ENCODE measurements at regions not wholly inside any gene's neighbourhood (a gene's known extent, or its start where the extent isn't known, plus 50 kb on each side); places are given as distances from the start of the nearest gene placed in this dataset.

DNA sequence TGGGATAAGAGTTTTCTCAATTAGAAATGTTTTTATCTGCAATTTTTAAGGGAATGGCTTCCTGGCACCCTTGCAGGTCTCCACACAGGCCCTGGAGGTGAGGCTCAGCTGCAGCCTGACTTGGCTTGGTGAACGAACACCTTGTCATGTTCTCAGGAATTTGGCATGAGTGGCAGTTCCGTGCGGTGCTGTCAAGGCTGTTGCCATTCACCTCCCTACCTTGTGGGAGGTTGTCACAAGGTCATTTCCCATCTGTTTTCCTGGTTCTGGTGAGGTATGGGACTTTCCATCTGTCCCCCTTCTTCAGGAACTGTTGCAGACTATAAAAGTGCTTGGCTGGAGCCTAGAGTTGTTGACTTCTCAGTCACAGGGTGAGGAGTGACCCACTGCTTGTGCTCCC is 82.9 kb downstream of the ELOVL4 start:
- DNase-seq: no peak

DNA sequence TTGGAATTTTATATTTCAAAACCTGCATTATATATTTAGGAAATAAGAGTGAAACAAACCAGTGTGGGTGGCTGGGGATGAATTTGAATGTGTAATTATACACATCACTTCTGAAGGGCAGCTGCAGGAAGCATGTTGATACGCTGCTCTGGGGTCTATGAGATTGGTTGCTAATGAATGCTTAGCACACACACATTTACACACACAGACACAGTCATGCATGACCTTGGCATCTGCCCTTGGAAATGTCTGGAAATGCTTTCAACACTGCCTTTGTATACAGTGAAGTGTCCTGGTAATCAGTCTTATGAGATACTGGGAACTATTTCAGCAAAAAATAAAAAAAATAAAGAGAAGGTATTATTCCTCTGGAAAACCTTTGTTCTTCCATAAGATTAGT is 83.4 kb downstream of the ELOVL4 start:
- DNase-seq: no peak

DNA sequence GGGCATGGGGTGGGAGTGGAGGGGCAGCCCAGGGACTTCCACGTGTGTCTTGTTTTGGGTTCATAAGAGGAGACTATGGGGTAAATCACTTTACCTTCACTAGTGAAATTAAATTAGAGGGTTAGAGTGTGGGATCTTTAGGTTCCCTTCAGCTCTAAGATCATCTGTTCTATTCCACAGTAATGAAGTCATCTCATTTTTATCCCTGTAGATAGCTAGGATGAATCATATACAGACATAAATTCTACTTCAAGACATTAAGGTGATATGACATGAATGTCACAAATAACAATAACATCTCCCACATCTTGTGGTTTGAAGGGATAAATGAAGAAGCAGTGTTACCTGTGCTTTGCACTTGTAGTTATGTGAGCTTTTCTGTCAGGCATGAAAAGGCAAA is 83.8 kb downstream of the ELOVL4 start:
- DNase-seq: no peak

DNA sequence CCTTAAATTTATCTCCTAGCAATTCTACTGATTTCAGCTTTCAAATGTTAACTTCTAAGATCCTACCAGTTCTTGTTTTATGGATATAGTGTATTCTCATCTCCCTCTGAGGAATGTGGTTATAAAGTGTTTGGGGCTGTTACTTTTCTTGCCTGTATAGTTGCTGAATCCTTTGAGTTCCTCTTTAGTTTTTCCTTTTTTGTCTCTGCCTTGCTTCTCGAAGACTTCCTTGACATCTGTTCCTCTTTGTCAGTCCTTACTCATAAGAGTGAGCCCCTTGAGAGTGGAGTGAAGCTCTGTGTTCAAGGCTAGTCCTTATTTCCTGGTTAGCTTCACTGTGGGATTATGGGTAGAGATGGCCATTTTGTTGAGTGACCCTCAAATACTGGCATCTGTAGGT is 84.6 kb downstream of the ELOVL4 start:
- DNase-seq: no peak

DNA sequence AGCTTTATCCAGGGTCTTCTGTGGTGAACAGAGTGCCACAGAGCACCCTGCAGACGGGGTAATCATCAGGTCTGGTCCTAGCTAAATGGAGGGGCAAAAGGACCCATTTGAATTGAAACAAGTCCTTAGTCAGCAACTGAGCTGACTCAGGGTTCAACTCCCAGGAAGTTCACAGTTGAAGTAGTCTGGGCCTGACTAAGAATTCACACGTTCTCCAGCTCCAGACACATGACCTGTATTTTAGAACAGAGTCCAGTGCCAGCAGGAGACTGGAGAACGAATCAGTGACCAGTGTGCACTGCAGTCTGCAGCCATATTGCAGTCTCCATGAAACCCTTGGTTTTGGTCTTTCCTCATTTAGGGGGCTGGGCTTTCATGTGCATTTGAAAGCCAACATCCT is 85.2 kb downstream of the ELOVL4 start:
- no peak for DNase-seq

DNA sequence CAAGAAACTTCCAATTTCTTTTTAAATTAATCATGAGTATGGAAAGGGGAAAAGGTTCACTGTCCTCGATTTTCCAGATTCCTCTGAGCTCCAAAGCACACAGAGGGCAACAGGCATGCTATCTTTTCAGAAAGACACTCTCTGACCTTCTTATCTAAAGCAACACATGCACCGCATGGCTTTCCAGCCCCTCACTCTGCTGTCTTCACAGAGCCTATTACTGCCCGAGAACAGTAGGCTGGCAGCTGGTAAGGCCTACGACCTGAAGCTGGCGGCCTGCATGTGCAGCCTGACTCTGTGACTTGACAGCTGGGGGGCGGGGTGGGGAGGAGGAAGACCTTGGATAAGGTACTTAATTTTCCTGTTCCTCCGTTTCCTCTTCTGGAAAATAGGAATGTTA is 86.3 kb downstream of the ELOVL4 start:
- DNase-seq: no peak

DNA sequence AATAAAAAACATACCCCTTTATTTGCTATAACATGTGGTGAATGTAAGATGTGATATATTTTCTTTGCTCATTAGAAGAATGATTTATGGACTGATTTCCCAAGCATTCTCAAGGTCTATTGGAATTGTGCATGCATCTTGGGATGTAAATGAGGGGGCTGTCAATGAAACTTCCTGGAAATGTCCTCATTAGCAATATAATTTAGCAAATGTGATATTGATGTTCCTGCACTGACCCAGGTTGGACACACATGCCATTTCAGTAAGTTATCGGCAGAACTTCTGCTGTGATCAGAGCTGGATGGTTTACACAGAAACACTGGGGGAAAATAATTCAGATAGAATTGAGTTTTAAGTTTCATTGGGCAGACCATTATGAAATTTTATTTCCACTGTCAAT is 99.9 kb downstream of the ELOVL4 start:
- no peak for DNase-seq

DNA sequence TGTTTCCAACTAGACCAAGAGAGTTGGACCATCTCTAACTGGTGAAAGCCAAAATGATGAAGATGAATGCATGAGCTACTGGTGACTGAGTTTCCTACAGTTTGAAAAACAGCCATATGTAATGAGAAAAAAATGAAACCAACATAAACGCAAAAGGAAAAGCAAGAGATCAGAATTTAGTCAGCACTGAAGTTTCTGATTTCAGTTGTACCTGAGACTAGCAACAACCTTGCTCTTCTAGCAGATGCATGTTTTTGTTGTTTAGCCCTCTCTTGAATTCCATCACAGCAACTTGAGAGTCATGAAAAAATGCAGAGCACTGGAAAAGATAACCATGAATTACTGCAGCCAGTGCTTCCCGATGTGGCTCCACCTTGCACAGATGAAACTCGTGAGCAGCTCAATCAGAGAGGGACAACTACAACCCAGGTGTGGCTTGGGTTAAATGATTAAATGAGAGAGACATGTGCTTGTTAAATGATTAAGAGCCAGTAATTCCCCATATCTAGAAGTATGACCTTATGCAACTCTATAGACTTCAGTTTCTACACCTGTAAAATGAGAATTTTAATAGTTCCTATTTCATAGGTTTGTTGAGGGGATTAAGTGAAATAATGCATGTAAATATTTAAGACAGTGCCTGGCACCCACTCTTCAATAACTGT is 104.8 kb downstream of the ELOVL4 start:
- DNase-seq: no peak

DNA sequence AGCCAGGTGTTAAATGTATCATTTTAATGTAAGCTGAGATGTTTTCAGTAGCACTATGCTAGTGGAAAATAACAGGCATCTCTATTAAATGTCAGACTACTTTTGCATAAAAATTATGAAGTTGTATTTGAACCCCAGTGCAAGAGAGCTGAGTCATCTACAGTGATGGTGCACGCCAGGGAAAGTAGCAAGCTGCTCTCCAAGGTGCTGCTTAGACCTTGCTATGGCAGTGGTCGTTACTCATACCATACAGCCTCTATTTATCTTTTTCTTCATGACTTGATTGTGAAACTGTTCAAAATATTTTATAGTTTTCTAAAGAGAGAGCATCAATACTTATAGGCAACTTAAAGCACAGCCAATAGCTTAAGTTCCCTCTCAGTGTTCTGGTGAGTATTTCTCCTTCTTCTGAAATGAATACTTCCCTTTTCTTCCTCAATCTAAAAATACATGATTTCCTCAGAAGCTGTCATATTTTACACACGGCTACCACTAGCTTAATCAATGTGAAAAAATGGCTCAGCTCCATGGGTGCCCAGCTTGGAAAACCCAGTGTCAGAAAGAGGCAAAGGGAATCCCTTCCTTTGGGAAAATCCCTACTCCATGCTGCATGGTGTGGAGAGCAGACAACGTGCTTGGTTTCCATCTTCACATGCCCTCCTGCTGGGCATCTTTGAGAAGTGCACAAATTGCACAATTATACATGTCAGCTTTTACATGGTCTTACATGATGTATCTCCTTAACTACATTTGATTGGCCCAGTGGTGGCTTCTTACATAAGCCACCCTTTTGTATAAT is 105.6 kb downstream of the ELOVL4 start:
- peak; percentile 5 for DNase-seq

DNA sequence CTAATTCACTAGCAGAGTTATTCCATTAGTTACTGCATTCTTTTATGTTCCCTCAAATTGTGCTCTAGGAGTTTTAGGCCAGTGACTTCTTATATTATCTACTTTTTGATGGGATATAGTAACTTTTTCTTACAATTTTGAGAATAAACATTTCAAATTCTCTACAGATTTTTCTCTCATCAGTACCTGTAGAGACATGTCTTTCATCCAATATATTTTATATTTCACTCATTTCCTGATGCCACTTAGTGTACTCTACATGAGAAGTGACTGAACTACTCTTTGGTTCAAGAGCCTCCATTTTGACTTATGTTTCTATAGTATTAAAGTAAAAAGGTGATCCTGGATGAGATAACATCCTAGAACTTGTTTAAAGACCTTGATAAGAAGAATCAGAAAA is 108.5 kb downstream of the ELOVL4 start:
- DNase-seq: no peak

DNA sequence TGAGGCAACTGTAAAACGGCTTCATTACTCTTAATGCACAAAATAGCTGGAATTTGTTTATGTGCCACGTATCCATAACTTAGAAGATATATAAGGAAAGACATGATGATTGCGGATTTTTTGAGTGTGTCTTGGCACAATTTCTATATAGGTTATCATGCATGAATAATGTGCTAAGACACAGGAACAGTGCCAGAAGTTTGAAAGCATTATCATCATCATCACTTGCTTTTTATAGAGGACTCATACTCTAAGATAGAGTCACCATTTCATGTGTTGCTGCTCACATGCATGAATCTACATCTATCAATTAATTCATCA is 113.4 kb downstream of the ELOVL4 start:
- DNase-seq: peak; percentile 37

DNA sequence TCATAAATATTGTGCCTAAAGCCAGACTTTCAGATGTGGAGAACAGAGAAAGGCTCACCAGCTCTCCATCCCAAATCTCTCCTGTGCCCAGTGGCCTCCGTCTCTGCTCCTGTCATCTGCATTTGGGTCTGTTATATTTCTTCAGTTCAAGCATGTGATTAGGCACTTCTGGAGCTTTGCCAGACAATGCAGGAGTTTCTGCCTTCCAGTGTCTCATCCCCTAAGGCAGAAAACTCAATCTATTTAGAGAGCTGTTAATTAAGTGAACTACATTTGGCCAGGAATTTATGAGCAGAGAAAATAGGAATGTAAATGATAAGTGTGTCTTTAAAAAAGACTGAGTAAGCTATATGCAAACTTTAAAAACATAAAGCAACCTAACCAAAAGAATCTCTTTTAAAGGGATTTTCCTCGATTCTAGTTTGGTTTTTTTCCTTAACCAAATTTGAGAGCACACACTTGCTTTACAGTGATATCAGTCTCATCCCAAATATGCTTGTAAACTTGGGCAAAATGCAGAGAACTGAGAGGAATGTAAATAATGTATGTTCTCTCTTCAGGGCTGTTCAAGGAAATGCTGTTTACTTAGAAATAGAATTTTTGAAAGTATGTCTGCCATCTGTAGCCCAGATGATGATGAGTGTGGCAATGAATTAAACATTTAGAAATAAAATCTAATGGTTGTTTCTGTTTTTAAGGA is 113.9 kb downstream of the ELOVL4 start:
- peak; percentile 42 for DNase-seq

DNA sequence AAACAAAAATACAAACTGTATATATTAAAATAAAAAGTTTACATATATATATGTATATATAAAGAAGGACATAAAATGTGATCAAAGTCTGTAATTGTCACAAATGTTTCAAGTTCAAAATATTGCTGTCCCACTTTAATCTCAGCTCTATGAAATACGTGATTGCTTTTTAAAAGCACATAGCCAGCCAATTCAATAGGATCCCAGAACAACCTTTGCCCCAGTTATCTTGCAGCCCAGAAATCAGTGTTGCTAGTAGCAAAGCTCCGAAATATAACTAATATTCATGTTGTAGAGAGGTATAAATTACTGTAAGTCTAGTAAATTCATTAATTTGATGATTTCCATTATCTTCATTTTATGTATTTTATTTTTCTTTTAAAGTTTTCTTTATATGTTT is 114.6 kb downstream of the ELOVL4 start:
- no peak for DNase-seq

DNA sequence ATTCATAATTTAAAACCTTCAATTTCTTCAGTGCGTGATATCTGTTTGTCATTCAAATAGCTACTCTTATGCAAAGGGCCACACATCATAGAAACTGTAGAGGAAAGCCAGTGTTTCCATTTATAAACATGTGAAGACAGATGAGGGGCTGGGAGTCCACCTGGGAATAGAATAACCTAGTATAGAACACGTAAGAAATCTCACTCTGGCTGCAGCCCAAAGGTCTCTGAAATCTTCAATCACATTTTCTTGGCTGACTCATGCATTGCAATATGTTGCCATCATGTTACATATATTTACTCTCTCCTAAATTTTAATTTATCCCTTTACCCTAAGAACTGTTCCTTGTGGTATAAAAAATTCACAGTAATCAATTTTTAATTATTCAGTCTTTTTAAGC is 123.2 kb downstream of the ELOVL4 start:
- DNase-seq: peak; percentile 20

DNA sequence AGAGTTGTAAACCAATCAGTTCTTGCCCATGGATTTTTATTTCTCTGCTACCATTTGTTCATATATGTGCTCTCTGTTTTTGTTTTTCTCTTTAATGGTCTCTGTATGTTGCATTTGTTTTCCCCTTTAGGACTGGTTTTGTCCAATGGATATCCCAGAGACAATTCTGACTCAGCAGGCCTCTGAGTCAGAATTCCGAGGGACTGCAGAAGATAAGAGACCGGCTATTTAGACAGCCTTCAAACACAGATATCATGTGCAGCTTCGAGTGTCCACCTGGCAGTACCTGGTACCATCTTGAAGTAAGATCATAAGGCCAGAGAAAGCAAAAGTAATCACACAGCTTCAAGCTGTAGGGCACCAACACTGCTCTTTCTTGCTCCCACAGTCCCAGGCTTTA is 125.5 kb downstream of the ELOVL4 start:
- DNase-seq: no peak

DNA sequence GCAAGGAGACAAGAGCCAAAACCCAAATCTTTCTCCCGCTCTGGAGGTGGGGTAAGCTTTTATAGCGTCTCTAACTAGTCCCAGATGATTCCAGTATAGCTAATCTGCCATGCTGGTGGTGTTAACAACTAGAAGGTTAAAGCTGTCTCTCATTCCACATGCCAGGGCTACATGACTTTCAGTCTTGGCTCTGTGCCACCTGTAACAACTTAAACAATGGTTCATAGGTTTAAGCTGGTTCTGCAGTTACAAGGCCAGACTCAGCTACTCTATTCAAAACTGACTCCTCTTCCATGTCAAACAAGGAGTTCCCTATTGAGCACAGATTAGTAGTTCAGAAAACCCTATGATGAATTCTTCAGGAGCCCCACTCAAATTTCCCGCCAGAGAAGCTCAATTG is 128.9 kb downstream of the ELOVL4 start:
- peak; percentile 14 for DNase-seq

DNA sequence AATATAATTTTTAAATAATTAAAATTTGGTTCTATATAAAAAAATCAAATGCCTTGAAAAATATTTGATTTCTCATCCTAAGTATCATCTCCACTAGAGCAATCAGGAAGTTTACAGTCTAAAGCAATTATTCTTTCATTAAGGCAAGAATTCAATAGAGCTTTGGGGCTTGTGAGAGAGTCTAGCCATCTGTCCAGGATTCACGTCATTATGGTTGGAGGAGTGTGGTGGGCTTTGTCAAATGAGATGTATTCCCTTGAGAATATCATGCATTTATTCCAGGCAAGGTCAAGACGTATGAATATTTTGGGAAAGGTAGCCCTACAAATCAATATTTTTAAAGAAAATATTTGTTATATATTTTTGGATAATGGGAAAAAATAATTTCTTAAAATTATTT is 132.4 kb downstream of the ELOVL4 start:
- no peak for DNase-seq

DNA sequence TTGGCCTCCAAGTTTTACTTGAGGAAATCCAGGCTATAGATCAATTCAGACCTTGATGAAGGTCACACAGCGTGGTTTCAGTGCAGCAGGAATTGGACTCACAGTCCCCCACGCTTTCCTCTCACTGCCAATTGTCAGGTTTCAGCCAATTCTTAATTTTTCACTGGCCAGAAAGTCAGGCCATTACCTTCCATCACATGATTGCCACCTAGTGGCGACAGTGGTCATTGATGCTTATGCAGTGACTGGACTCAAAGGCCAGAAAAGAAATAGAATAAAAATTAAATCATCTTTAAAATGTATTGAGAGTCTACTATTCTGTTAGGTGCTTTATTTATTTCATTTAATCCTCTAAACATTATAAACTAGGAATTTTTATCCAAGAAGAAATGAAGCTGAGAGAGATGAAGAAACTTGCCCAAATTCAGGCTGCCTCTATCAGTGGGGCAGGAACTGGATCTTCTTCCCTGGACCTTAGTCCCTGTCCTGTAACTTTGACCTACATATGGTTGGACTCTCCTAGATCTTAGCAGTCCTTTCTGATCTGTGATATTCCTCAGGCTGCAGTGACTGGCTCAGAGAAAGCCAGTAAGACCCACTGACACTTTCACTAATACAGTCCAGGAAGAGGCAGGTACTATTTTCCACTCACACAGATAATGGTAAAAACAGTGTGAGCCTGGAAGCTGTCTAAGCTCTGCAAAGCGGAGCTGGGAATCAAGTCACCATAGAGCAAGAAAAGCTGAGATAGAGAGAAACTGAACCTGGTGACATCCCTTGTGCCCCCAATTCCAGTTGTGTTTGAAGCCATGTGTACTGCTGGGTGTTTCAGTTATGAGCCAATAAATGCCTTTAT is 133.3 kb downstream of the ELOVL4 start:
- peak; percentile 67 for DNase-seq

DNA sequence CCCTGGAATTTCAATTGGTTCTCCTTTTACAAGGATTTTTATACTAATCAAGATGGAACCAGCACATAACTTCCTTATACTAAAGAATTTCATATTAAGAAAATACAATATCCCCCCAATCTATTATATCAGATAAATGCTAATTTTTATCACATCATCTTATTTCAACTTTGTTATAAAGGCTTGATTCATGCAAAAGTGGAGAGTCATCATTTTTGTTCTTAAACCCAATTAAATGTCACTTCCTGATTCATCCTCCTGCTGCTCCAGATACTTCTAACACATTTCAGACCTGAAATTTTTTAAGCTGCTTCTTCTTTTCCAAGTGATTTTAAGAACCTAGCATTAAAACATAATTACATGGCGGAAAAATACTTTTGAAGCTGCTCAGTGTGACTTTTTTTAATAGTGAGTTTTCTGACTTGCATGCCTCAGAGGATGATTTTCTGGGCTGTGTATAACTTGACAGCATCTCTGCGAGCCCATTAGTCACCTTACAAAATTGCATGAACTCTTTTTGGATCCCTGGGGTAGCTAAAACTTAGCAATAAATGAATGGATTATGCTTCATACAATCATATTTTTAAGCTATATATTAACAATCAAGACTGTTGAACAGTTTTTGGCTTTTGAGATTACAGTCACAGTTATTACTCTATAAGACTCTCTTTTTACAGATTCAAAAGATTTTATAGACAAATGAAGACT is 134.1 kb downstream of the ELOVL4 start:
- DNase-seq: peak; percentile 19

DNA sequence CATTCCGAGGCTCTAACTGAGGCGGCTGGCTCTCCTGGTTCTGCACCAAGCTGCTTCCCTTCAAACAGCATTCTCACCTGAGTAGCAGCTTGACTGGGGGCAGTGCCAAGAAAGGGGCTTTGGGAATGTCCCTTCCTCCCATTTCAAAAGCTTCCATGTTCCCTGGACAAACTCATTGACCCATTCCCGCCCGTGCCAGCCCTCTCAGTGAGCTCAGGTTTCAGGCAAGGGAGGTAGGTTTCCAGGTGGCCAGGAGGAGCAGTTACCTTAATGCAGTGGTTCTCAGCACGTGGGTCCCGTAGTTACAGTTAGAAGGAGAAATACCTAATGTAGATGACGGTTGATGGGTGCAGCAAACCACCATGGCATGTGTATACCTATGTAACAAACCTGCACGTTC is 135.2 kb downstream of the ELOVL4 start:
- no peak for DNase-seq

DNA sequence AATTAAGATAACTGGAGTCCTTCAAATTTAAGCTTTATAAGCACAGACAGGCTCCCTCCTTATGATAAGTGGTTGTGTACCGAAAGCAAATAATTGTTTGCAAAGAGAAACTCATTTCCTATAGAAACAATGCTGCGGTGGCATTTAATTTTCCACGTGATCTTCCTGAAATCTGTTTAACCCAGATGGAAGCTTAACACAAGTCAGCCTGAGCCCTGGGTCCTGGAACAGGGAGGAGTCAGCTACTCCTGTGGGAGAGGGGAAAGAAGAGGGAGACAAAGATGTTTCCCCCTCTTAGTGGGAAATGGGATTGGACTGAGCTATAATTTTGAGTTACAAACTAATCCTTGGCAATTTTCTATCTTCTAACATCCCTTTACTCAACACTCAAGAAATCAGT is 136.5 kb downstream of the ELOVL4 start:
- DNase-seq: no peak

DNA sequence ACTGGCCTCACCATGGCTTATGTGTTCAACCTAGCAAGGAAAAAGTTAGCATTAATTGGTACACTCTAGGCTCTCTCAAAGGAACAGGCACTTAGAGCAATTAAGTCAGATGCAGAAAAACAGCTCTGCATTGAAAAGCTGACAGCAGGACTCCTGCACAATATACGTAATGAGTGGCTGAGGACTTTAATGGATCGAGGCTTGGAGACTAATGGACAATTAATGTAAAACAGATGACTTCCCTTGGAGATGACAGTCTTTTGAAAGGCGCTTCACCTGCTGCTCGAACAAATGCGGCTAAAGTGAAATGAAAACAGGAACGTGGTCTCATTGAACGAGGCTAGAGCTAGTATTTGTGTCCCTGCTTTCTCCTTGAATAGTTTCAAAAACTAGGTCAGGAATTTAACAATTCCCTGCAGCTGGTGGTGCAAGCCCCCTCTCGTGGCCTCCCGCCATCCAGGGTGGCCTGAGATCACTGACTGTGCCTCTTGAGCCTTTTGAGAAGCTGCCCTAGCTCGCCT is 137.1 kb downstream of the ELOVL4 start:
- DNase-seq: peak; percentile 1
